ENCODE measurements at regions not wholly inside any gene's neighbourhood (a gene's known extent, or its start where the extent isn't known, plus 50 kb on each side); places are given as distances from the start of the nearest gene placed in this dataset.

GRCh38 chr22:44587737-44588310 lies 89.8 kb upstream of the RTL6 start:
- ChIA-PET CTCF (interaction anchor here (0.7 to 1.2 kb wide), 3 partner anchors 20 to 594 kb away, joined by 3 to 5 read pairs (median 4); no protein-coding TSS in a partner anchor), POLR2A (no interaction called here)
- TF ChIP-seq SETDB1 (IDR thresholded peaks at IDR 0.05; ENCODE audit: insufficient read length, low read length) (peak; percentile 10), TRIM28 (IDR thresholded peaks at IDR 0.05; ENCODE audit: borderline replicate concordance, low read length) (peak; percentile 42; the same call in 1 of the 2 replicates), ZFP69B (tag by site-specific recombination; IDR thresholded peaks at IDR 0.05) (no peak)
- no peak overlapping the region for H3K27ac ChIP-seq (ENCODE audit: extremely low read depth, low read depth, low read length)
- H3K4me3 ChIP-seq (ENCODE audit: low read depth, low read length) = no peak overlapping the region
- H3K36me3 ChIP-seq (ENCODE audit: control insufficient read depth in 2 of 2, insufficient read depth in 1 of 2, low read length in 2 of 2) = no peaks in the 10 kb centered on the region
- no peaks in the 10 kb centered on the region for H3K9me3 ChIP-seq (ENCODE audit: control insufficient read depth, insufficient read depth, low read depth, low read length)
- no peaks in the 10 kb centered on the region for H3K4me1 ChIP-seq (ENCODE audit: control insufficient read depth, insufficient read depth, low read length)

GRCh38 chr22:44586999-44587736 lies 89.1 kb upstream of the RTL6 start:
- Histone ChIP-seq H3K4me1 (ENCODE audit: control insufficient read depth, insufficient read depth, low read length) (no peaks in the 10 kb centered on the region), H3K36me3 (ENCODE audit: control insufficient read depth in 2 of 2, insufficient read depth in 1 of 2, low read length in 2 of 2) (no peaks in the 10 kb centered on the region), H3K27ac (ENCODE audit: extremely low read depth, low read depth, low read length) (no peak overlapping the region), H3K9me3 (ENCODE audit: control insufficient read depth, insufficient read depth, low read depth, low read length) (no peaks in the 10 kb centered on the region), H3K4me3 (ENCODE audit: low read depth, low read length) (no peak overlapping the region)
- POLR2A ChIA-PET = no interaction called here
- CTCF ChIA-PET = interaction anchor here (1.4 kb wide), 1 partner anchor 39 kb away, joined by 3 read pairs; no protein-coding TSS in a partner anchor
- TF ChIP-seq ZNF670 (tag by site-specific recombination; IDR thresholded peaks at IDR 0.05; ENCODE audit: low read depth) (no peak), SETDB1 (IDR thresholded peaks at IDR 0.05; ENCODE audit: insufficient read length, low read length) (peak; percentile 26)

GRCh38 chr22:44586351-44586990 lies 88.4 kb upstream of the RTL6 start:
- TF ChIP-seq KLF1 (tag by site-specific recombination; IDR thresholded peaks at IDR 0.05) (peak; percentile 64), SCRT1 (tag by site-specific recombination; IDR thresholded peaks at IDR 0.05; ENCODE audit: borderline replicate concordance) (no peak)
- CTCF ChIA-PET = interaction anchor here (1.4 kb wide), 1 partner anchor 39 kb away, joined by 3 read pairs; no protein-coding TSS in a partner anchor
- Histone ChIP-seq H3K27ac (ENCODE audit: extremely low read depth, low read depth, low read length) (no peak overlapping the region), H3K36me3 (ENCODE audit: control insufficient read depth in 2 of 2, insufficient read depth in 1 of 2, low read length in 2 of 2) (no peaks in the 10 kb centered on the region), H3K4me1 (ENCODE audit: control insufficient read depth, insufficient read depth, low read length) (no peaks in the 10 kb centered on the region), H3K9me3 (ENCODE audit: control insufficient read depth, insufficient read depth, low read depth, low read length) (no peaks in the 10 kb centered on the region), H3K4me3 (ENCODE audit: low read depth, low read length) (no peak overlapping the region)
- POLR2A ChIA-PET = no interaction called here

- Histone ChIP-seq H3K4me1 (ENCODE audit: control insufficient read depth, insufficient read depth, low read length) (no peaks in the 10 kb centered on the region), H3K36me3 (ENCODE audit: control insufficient read depth in 2 of 2, insufficient read depth in 1 of 2, low read length in 2 of 2) (no peaks in the 10 kb centered on the region), H3K27ac (ENCODE audit: extremely low read depth, low read depth, low read length) (no peak overlapping the region), H3K9me3 (ENCODE audit: control insufficient read depth, insufficient read depth, low read depth, low read length) (no peaks in the 10 kb centered on the region), H3K4me3 (ENCODE audit: low read depth, low read length) (no peak overlapping the region)
- TF ChIP-seq ZNF623 (tag by site-specific recombination; IDR thresholded peaks at IDR 0.05) (no peak), KLF17 (tag by site-specific recombination; IDR thresholded peaks at IDR 0.05) (no peak), SP3 (tag by site-specific recombination; IDR thresholded peaks at IDR 0.05) (no peak), GLIS1 (tag by site-specific recombination; IDR thresholded peaks at IDR 0.05) (0 out of 2 replicates have a peak, but pooled peaks have one; percentile 9), ZNF16 (tag by site-specific recombination; IDR thresholded peaks at IDR 0.05; ENCODE audit: low read depth) (no peak)
- CTCF ChIA-PET = interaction anchor here (1.4 kb wide), 1 partner anchor 40 kb away, joined by 3 read pairs; no protein-coding TSS in a partner anchor
- POLR2A ChIA-PET = no interaction called here
These were observed 87.7 kb upstream of the RTL6 start for GRCh38 chr22:44585559-44586350.
